NCI-H774 (cell line): ENCODE measurements at regions not wholly inside any gene's neighbourhood (a gene's known extent, or its start where the extent isn't known, plus 50 kb on each side); places are given as distances from the start of the nearest gene placed in this dataset.
"Not testable (repeated sequence)": the region's sequence is repeated elsewhere in the genome, so short reads cannot be mapped to it uniquely, and the experiment has no call there.

Experiments
- DNase-seq: peaks from one replicate; lab custom pipeline; 2025; lab: John Stamatoyannopoulos, UW

GRCh38 chr18:22284581-22285360, 115.4 kb downstream of the GATA6 start:
- no peak for DNase-seq

DNA sequence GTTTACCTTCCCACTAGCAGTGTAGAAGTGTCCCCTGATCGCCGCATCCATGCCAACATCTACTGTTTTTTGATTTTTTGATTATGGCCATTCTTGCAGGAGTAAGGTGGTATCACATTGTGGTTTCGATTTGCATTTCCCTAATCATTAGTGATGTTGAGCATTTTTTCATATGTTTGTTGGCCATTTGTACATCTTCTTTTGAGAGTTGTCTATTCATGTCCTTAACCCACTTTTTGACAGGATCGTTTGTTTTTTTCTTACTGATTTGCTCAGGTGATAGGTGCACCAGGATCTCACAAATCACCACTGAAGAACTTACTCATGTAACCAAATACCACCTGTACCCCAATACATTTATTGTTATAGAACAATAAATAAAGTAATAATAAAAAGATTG, 114.5 kb downstream of the GATA6 start:
- DNase-seq: not testable (repeated sequence)

DNA sequence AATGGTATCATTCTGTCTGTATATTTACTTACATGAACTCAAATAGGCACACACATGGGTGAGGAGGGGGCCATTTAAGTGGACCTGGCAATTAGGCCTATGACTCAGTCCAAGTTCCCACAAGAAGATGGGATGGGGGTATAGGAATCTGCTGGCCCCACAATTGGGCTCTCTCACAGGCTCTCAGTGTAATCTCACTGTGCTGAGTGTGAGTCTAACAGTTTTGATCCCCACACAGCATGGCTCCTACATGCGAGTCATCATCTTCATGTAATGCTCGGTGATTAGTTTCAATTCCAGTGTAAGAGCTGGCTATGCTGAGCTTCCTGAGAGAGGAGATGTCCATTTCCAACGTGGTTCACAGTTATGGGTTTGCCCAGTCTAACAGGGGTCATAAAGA, 114.0 kb downstream of the GATA6 start:
- DNase-seq: no peak

GRCh38 chr18:22283116-22283395, 113.7 kb downstream of the GATA6 start:
- no peak for DNase-seq

GRCh38 chr18:22282311-22283115, 113.1 kb downstream of the GATA6 start:
- peak; percentile 59 for DNase-seq

- DNase-seq: no peak
Measured at GRCh38 chr18:22280453-22280750, 111.0 kb downstream of the GATA6 start.

DNA sequence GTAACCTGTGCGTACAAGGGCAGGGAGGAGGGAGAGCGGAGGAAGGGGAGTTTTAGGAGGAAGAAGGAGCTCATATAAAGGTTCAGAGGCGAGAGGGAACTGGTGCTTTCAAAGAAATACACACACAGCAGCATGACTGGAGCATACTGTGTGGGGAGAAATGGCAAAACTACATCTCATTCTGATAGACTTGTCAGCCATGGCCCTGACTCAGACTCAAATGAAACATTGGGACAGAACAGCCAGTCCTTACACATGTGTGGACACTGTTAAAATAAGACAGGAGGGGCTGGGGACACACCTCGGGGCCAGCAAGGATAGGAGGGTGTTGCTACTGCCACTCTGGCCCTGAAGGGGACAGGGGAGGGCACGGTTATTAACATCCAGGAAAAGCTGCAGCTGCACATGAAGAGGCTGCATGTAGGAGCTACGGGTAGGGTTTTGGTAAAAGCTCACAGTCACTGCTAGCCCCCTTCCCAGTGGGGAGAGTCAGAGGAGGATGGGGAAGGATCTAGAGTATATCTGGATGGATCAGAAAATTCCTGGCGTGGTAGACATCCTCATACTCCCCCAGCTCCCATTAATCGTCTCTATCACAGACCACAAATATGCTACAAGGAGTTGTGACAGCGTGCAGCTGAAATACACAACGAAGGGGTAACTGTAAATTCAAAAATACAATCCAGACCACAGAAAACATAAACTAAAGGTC, 110.5 kb downstream of the GATA6 start:
- no peak for DNase-seq

- no peak for DNase-seq
Measured at GRCh38 chr18:22278798-22279197, 109.4 kb downstream of the GATA6 start.

GRCh38 chr18:22277758-22278157, 108.4 kb downstream of the GATA6 start:
- no peak for DNase-seq

DNA sequence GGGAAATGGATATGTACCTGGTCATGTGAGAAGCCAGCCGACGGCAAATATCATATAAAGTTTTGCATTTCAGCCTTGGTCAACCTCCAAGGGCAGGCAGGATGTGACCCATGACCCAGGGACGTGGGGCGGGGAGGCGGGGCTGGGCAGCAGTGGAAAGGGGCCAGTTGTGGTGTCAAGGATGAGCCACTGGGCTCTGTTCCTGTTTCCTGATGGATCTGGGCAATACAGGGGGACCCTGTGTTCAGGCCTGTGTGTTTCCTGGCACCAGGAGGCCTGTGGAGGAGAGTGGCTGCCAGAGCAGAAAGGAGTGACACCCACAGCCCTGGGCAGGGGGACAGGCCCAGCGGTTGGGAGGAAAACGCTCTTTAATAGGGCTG, 106.9 kb downstream of the GATA6 start:
- no peak for DNase-seq

DNA sequence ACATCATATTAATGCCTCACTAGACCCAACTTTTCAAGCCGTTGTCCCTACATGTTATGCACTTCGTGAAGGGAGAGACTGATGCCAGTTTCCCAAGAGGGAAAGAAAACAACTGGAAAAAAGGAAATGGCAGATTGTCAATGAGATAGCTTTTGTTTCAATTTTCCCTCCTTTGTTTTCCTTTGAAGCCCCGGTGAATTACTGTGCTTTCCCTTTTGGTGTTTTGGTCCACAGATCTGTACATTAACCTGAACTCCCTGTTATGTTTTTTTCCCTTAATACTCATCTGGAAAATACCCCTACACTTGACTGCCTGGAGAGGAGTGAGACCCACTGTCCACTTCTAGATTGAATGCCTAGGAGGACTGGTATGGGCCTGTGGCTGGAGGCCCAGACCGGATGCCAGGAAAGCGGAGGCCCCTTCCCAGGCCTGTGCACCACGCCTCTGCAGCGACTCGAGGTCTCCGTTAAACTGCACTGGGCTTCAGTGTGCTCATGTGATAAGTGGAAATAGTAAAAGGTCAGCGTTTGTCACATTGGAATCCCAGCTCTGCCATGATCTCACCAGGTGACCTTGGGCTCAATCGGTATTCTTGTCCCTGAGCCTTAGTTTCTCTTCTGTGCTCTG, 106.4 kb downstream of the GATA6 start:
- no peak for DNase-seq

DNA sequence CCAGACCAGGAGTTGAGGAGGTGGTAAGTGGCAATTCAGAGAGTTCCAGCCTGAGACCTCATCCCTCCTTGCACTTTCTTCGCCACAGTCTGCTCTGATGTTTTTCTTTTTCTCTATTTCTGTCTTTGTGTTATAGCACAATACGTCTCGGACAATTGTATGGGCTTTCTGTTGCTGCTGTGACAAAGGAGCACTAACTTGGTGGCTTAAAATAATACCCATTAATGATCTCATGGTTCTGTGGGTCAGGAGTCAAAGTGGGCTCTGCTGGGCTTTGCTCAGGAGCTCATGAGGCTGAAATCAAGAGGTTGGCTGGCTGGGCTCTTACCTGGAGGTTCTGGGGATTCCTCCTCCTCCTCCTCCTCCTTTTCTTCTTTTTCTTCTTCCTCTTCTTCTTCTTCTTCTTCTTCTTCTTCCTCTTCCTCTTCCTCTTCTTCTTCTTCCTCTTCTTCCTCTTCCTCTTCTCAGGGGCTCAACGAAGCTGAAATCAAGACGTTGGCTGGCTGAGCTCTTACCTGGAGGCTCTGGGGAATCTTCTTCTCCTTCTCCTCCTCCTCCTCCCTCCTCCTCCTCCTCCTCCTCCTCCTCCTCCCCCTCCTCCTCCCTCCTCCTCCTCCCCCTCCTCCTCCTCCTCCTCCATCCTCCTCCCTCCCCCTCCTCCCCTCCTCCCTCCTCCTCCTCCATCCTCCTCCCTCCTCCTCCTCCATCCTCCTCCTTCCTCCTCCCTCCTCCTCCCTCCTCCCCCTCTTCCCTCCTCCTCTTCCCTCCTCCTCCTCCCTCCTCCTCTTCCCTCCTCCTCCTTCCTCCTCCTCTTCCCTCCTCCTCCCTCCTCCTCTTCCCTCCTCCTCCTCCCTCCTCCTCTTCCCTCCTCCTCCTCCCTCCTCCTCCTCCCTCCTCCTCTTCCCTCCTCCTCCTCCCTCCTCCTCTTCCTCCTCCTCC, 104.0 kb downstream of the GATA6 start:
- DNase-seq: no peak

- no peak for DNase-seq
Measured at GRCh38 chr18:22272242-22272641, 102.9 kb downstream of the GATA6 start.

GRCh38 chr18:22271030-22271429, 101.6 kb downstream of the GATA6 start:
- no peak for DNase-seq

DNA sequence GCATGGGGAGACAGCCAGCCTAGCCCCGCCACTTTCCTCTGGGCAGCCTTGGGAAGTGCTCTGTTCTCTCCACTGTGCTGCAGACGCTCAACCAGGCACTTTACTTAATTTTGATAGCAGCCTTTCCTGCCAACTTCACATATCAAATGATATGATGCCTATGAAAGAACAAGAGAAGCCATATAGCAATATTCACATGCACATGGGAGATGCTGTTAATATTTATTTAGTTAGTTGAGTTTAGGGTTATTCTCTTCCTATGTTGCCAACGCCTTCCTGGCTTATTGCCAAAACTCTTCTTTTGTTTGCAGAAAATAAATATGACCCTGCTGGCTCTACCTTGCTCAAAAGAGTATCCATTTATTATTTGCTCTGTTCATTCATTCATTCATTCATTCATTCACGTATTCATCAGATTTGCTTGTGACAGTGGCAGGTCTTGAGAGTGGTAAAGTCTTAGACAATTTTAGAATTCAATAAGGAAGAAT, 99.3 kb downstream of the GATA6 start:
- peak; percentile 16 for DNase-seq

DNA sequence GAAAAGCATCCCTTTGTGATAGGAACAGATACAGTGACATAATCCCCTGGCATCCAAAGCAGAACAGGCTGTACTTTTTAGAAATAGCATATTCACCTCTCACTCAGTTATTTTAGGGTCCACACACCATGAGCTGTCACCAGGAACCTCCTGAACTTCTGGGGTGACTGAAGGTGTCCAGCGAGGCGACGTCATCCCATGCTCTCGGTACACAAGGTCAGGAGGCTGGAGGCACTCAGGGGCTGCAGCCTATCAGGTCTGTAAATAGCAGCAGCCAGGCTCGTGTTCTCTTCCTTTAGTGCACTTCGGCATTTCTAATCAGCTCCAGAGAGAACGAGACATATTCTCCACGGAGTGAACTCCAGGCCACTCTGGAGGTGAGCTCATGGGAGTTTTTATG, 98.3 kb downstream of the GATA6 start:
- DNase-seq: no peak

DNA sequence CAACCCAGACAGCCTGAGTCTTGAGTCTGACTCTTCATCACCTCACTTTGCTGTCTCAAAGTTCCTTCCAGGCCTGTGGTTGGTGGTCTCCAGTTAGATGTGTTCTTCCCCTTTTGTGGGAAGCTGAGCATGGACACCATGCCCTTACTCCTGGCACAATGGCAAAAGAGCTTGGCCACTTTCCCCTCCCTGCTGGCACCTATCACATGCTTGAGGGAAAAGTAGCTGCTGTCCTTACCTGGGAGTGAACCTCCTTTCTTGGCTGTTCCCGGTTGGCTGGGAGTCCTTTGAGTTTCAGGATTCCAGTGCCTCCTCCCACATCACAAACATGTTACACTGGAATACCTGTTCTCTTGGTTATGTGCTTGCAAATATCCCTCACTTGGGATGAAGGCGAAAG, 97.8 kb downstream of the GATA6 start:
- DNase-seq: no peak

DNA sequence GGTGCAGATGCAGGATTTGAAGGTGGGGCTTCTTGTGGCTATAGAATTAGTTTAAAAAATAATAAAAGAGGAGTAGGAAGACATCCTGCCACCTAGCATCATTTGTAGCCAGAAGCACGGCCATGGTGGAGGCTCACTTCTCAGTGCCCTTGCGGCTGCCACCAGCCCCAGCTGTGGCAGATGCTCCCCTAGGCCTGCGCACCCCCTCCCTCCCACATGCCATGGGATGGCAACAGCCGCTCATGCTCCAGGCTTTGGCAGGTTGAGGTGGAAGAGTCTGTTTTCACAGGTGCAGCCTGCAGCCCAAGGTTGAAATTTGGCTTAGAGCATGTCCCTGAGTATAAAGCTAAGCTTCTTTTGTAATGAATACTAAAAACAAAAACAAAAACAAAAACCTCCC, 96.4 kb downstream of the GATA6 start:
- no peak for DNase-seq

DNA sequence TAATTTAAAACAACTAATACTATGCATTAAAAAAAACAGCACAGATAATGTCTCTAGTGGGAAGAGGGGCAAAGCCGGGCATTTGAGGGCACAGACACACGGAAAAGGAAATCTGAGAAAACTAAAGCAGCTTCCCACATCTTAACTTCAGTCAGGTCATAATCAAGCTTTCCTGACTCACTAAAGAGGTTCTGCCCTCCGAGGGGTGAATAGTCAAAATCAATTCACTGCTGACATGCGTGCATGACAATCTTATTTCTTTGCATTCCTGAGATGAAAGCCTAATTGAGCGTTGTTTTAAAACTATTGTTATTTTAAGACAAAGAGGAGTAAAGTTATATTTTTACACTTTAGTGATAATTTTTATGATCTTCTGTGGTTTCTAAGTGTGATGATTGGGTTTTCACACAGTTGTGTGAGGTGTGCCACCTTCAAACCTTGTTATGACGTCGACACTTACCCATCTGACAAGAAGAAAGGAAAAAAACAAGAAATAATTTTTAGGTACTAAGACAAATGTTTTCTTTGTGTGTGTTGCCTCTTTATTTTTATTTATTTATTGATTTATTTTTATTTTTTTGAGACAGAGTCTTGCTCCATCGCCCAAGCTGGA, 90.9 kb downstream of the GATA6 start:
- DNase-seq: no peak

DNA sequence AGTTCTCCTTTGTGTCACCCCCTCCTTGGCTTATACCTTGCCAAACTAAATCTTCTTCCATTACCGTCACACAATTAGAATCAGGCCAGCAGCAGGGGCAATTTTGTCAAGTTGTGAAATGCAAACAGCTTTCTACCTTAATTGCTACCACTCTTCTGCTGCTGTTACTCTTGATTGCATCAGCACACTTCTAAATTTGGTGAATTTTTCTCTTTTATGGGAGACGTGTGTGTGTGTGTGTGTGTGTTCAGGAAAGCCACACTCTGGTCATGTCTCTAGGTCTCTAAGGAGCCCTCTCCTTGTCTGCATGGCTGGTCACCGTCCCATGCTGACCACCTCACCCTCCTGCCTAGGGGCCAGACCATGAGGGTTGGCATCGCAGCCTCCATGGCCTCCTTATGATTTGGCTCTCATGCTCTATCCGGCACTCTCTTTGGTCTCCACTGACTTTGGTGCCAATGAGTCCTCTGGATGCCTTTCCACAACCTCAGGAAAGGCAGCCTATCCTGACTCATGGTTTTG, 87.7 kb downstream of the GATA6 start:
- no peak for DNase-seq

GRCh38 chr18:22254088-22254487, 84.7 kb downstream of the GATA6 start:
- DNase-seq: no peak
